ENCODE measurements at regions not wholly inside any gene's neighbourhood (a gene's known extent, or its start where the extent isn't known, plus 50 kb on each side); places are given as distances from the start of the nearest gene placed in this dataset.

GRCh38 chr2:100653449-100654035, 90.7 kb downstream of the PDCL3 start:
- H3K4me1 ChIP-seq: no peaks in the 10 kb centered on the region
- no peaks in the 10 kb centered on the region for H3K9me3 ChIP-seq
- WGBS: 73% methylated on average over 6 of the region's 7 CpGs
- H3K27me3 ChIP-seq: no peaks in the 10 kb centered on the region
- H3K4me3 ChIP-seq: no peak overlapping the region
- no peak for TF ChIP-seq POLR2A (IDR thresholded peaks at IDR 0.05)
- TF ChIP-seq CTCF (IDR thresholded peaks at IDR 0.05): no peak
- no peak for TF ChIP-seq EP300 (IDR thresholded peaks at IDR 0.05)
- no peak for TF ChIP-seq POLR2AphosphoS5 (IDR thresholded peaks at IDR 0.05)
- H3K27ac ChIP-seq: no peak overlapping the region
- H3K36me3 ChIP-seq: no peaks in the 10 kb centered on the region
- DNase-seq (ENCODE audit: low spot score in 2 of 2): no peak

GRCh38 chr2:100654611-100655010, 91.8 kb downstream of the PDCL3 start:
- Histone ChIP-seq H3K27me3 (no peaks in the 10 kb centered on the region), H3K36me3 (no peaks in the 10 kb centered on the region), H3K9me3 (no peaks in the 10 kb centered on the region), H3K4me3 (no peak overlapping the region), H3K27ac (no peak overlapping the region), H3K4me1 (no peaks in the 10 kb centered on the region)
- TF ChIP-seq POLR2A (IDR thresholded peaks at IDR 0.05) (no peak), EP300 (IDR thresholded peaks at IDR 0.05) (no peak), CTCF (IDR thresholded peaks at IDR 0.05) (no peak), POLR2AphosphoS5 (IDR thresholded peaks at IDR 0.05) (no peak)
- 92% methylated on average over 7 of the region's 7 CpGs for WGBS
- no peak for DNase-seq (ENCODE audit: low spot score in 2 of 2)

- Histone ChIP-seq H3K27me3 (no peaks in the 10 kb centered on the region), H3K4me3 (no peak overlapping the region), H3K27ac (no peak overlapping the region), H3K9me3 (no peaks in the 10 kb centered on the region), H3K4me1 (no peaks in the 10 kb centered on the region), H3K36me3 (no peaks in the 10 kb centered on the region)
- 73% methylated on average over 5 of the region's 5 CpGs for WGBS
- TF ChIP-seq EP300 (IDR thresholded peaks at IDR 0.05) (no peak), POLR2AphosphoS5 (IDR thresholded peaks at IDR 0.05) (no peak), POLR2A (IDR thresholded peaks at IDR 0.05) (no peak), CTCF (IDR thresholded peaks at IDR 0.05) (no peak)
- no peak for DNase-seq (ENCODE audit: low spot score in 2 of 2)
Measured at GRCh38 chr2:100655446-100655845, 92.7 kb downstream of the PDCL3 start.

- 83% methylated on average over 5 of the region's 5 CpGs for WGBS
- no peak for DNase-seq (ENCODE audit: low spot score in 2 of 2)
- TF ChIP-seq POLR2A (IDR thresholded peaks at IDR 0.05) (no peak), POLR2AphosphoS5 (IDR thresholded peaks at IDR 0.05) (no peak), EP300 (IDR thresholded peaks at IDR 0.05) (no peak), CTCF (IDR thresholded peaks at IDR 0.05) (no peak)
Measured at GRCh38 chr2:100655936-100656534, 93.2 kb downstream of the PDCL3 start.

GRCh38 chr2:100658017-100658416, 95.2 kb downstream of the PDCL3 start:
- WGBS: 88% methylated on average over 4 of the region's 4 CpGs
- no peak overlapping the region for H3K4me3 ChIP-seq
- H3K9me3 ChIP-seq: no peaks in the 10 kb centered on the region
- no peak for DNase-seq (ENCODE audit: low spot score in 2 of 2)
- H3K36me3 ChIP-seq: no peaks in the 10 kb centered on the region
- no peaks in the 10 kb centered on the region for H3K27me3 ChIP-seq
- TF ChIP-seq POLR2A (IDR thresholded peaks at IDR 0.05): no peak
- no peak for TF ChIP-seq EP300 (IDR thresholded peaks at IDR 0.05)
- no peak for TF ChIP-seq CTCF (IDR thresholded peaks at IDR 0.05)
- TF ChIP-seq POLR2AphosphoS5 (IDR thresholded peaks at IDR 0.05): no peak
- no peaks in the 10 kb centered on the region for H3K4me1 ChIP-seq
- H3K27ac ChIP-seq: no peak overlapping the region

More at GRCh38 chr2:100655936-100656534, 93.2 kb downstream of the PDCL3 start:
- Histone ChIP-seq H3K9me3 (no peaks in the 10 kb centered on the region), H3K36me3 (no peaks in the 10 kb centered on the region), H3K27ac (no peak overlapping the region), H3K4me3 (no peak overlapping the region), H3K4me1 (no peaks in the 10 kb centered on the region), H3K27me3 (no peaks in the 10 kb centered on the region)

Data from suprapubic skin (tissue), 4 donors.